ENCODE measurements at regions not wholly inside any gene's neighbourhood (a gene's known extent, or its start where the extent isn't known, plus 50 kb on each side); places are given as distances from the start of the nearest gene placed in this dataset.

- TF ChIP-seq, protein P1, sequence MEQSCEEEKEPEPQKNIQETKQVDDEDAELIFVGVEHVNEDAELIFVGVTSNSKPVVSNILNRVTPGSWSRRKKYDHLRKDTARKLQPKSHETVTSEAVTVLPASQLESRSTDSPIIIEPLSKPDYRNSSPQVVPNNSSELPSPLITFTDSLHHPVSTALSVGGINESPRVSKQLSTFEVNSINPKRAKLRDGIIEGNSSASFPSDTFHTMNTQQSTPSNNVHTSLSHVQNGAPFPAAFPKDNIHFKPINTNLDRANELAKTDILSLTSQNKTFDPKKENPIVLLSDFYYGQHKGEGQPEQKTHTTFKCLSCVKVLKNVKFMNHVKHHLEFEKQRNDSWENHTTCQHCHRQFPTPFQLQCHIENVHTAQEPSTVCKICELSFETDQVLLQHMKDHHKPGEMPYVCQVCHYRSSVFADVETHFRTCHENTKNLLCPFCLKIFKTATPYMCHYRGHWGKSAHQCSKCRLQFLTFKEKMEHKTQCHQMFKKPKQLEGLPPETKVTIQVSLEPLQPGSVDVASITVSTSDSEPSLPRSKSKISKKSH (CRISPR knock-in tag; IDR thresholded peaks at IDR 0.05) = no peak
- TF ChIP-seq EP300 (IDR thresholded peaks at IDR 0.05; ENCODE audit: low read length) = peak; percentile 93
- TF ChIP-seq GABPB2 (CRISPR knock-in tag; conservative IDR thresholded peaks at IDR 0.05) = no peak
- TF ChIP-seq ZBED1 (IDR thresholded peaks at IDR 0.05) = no peak
- TF ChIP-seq MTA3 (IDR thresholded peaks at IDR 0.05; ENCODE audit: borderline replicate concordance) = peak; percentile 95
- TF ChIP-seq JUNB (CRISPR knock-in tag; conservative IDR thresholded peaks at IDR 0.05) = no peak
- TF ChIP-seq HEY1 (CRISPR knock-in tag; IDR thresholded peaks at IDR 0.05; ENCODE audit: borderline replicate concordance) = no peak
- TF ChIP-seq TFAM (CRISPR knock-in tag; conservative IDR thresholded peaks at IDR 0.05) = no peak
- TF ChIP-seq RFX1 (IDR thresholded peaks at IDR 0.05) = no peak; the same call in none of the 2 replicates
- no peak for TF ChIP-seq MYBL2 (IDR thresholded peaks at IDR 0.05; ENCODE audit: low read depth)
- no peak for TF ChIP-seq MYBL2 (CRISPR knock-in tag; IDR thresholded peaks at IDR 0.05; ENCODE audit: borderline replicate concordance)
- no peak for TF ChIP-seq MXD1 (CRISPR knock-in tag; IDR thresholded peaks at IDR 0.05; ENCODE audit: borderline replicate concordance, poor library complexity, severe bottlenecking)
- TF ChIP-seq XRCC5 (IDR thresholded peaks at IDR 0.05; ENCODE audit: low read depth, low read length) = 0 out of 2 replicates have a peak, but pooled peaks have one; percentile 44
- no peak for TF ChIP-seq SAFB2 (IDR thresholded peaks at IDR 0.05; ENCODE audit: borderline replicate concordance, low read depth, low read length, severe bottlenecking)
- TF ChIP-seq SMARCA5 (IDR thresholded peaks at IDR 0.05) = no peak
- TF ChIP-seq, protein P2, sequence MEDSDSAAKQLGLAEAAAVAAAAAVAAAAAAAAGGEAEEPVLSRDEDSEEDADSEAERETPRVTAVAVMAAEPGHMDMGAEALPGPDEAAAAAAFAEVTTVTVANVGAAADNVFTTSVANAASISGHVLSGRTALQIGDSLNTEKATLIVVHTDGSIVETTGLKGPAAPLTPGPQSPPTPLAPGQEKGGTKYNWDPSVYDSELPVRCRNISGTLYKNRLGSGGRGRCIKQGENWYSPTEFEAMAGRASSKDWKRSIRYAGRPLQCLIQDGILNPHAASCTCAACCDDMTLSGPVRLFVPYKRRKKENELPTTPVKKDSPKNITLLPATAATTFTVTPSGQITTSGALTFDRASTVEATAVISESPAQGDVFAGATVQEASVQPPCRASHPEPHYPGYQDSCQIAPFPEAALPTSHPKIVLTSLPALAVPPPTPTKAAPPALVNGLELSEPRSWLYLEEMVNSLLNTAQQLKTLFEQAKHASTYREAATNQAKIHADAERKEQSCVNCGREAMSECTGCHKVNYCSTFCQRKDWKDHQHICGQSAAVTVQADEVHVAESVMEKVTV (CRISPR knock-in tag; IDR thresholded peaks at IDR 0.05) = no peak
- peak; percentile 41; the same call in 1 of the 2 replicates for TF ChIP-seq MYC (IDR thresholded peaks at IDR 0.05; ENCODE audit: low read depth, low read length)
- TF ChIP-seq MYC (CRISPR knock-in tag; IDR thresholded peaks at IDR 0.05; ENCODE audit: borderline replicate concordance, low read depth) = no peak
- no peak for TF ChIP-seq TAF7 (tag; IDR thresholded peaks at IDR 0.05)
- TF ChIP-seq LCOR (CRISPR knock-in tag; IDR thresholded peaks at IDR 0.05) = no peak
- TF ChIP-seq, protein P3, sequence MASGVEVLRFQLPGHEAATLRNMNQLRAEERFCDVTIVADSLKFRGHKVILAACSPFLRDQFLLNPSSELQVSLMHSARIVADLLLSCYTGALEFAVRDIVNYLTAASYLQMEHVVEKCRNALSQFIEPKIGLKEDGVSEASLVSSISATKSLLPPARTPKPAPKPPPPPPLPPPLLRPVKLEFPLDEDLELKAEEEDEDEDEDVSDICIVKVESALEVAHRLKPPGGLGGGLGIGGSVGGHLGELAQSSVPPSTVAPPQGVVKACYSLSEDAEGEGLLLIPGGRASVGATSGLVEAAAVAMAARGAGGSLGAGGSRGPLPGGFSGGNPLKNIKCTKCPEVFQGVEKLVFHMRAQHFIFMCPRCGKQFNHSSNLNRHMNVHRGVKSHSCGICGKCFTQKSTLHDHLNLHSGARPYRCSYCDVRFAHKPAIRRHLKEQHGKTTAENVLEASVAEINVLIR (CRISPR knock-in tag; IDR thresholded peaks at IDR 0.05) = no peak
- no peak for TF ChIP-seq NFYB (IDR thresholded peaks at IDR 0.05; ENCODE audit: extremely low read depth, insufficient read length)
Measured at GRCh38 chr17:77363821-77364361, 223.1 kb downstream of the SEC14L1 start (continued).
